GM18909 (cell line): ENCODE measurements at regions not wholly inside any gene's neighbourhood (a gene's known extent, or its start where the extent isn't known, plus 50 kb on each side); places are given as distances from the start of the nearest gene placed in this dataset.

Experiments
- ATAC-seq: cut with Tn5 transposase; IDR thresholded peaks from one replicate; pipeline ENCODE4 v1.9.1; 2021; ENCODE audit warnings: mild to moderate bottlenecking; ENCODE audit not compliant: unreplicated experiment, poor library complexity

DNA sequence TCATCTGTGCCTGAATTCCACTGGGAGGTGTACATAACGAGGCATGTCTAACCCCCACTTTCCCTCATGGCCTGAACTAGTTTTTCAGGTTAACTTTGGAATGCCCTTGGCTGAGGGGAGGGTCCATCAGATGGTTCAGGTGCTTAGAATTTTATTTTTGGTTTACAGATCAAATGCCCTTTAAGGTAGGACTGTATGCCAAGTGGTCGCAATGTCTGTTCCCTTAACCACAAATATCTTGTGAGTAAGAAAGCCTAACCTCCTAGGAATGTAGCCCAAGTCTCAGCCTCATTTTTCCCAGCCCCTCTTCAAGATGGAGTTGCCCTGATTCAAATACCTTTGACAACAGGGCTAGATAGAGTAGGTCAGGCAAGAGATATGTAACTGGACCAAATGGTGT is 78.4 kb downstream of the RNASET2 start:
- no peak for ATAC-seq

GRCh38 chr6:166877349-166877748 is 79.0 kb downstream of the RNASET2 start:
- ATAC-seq: no peak

DNA sequence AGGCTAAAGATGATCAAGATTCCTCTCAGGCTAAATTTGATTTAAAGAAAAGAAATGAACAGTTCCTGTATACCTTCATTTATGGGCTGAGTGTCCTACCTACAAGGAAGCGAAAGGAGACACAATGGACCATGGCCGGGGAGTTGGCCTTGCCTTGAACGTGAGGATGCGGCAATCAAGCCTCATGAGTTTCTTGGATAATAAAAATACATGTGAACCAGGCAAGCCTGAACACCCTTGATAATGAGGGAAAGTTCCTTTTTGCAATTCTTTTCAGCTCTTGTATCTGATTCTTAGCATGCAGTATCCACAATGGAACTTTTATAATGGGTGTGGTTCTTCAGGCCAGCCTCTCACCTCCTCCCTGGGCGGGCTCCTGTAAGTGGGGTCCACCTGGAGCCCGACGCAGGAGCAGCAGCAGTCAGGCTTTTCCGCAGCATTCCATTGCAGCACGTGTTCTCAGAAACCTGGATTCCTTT is 83.8 kb downstream of the RNASET2 start:
- ATAC-seq: no peak

DNA sequence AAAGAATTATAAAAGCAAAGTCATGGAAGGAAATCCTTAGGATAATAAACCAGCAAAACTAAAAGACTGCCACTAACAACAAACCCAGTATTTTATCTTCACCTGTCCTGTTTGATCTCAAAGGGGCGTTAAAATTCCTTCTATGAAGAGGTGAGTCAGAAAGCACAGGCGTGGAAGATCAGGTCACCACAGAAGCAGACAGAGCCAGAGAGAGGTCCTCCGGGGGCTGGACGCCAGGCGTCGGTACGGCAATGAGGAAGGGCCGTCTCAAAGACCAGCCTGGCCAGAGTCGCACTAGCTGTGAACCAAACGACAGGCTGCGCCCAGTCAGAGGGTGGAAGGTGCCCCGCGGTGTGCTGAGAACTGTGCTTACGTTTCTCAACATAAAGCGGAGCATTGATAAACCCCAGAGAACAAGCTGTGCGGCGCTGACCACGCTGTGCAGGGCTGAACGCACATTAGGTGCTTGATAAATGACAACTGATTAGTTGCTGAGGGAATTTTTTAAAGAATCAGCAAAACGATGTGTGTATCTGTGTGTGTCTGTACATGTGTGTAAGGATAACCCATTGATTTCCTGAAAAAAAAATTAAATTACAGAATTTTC is 85.6 kb downstream of the RNASET2 start:
- ATAC-seq: no peak

- no peak for ATAC-seq
Measured at GRCh38 chr6:166866839-166867637, 89.3 kb downstream of the RNASET2 start.

- ATAC-seq: no peak
Measured at GRCh38 chr6:166864333-166864732, 92.0 kb downstream of the RNASET2 start.

DNA sequence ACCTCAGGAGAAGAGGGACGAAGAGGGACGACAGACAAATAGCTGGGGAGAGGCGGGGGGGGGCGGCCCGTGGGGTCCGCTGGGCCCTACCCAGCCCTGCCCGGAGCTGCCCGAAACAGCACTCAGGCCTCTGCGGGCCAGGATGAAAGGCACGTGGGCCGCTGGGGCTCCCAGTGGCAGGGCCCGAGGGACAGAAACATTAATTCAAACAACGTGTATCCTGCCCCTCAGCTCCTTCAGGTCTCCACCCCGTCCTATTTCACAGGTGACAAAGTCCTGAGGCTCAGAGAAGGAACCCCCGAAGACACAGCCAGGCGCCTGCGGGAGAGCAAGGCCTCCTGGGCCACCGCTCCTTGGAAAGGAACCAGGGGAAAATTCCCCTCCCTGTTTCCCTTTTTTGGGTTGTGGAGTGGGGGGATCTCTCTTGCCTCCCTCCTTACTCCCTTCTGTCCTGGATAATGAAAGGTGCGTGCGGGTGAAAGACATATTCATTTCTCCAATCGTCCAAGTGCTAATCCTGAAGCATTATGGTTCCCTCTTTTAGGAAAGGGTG is 93.3 kb downstream of the RNASET2 start:
- peak; percentile 19 for ATAC-seq

DNA sequence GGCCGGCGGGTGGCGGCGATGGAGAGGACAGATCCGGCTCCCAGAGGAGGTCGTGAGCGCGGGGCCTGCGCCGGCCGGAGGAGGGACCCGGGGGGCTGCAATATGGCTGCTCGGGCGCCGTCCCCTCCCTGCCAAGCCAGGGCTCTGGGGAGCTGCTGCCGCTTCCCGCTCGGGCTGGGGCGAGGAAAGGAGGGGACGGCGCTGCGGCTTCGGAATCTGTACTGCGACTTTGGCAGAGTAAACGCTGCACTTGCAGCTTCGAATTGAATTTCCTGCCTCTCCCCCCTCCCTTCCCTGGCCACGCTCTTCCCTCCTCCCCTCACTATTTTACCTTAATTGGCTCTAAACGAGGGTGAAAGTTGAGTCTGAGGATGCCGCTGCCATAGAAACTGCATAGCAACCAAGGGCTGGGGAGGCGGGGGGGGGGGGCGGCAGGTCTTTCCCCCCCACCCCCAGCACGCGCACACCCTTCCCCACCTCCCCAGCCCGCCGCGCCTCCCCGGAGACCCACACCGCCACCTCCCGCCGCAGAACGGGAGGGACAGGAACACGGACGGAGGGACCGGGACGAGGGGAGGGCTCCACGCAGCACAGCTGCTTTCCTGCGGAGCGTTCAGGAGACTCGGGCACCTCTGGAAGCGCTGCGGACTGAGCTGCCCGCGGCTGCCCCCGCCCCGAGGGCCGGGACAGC is 93.9 kb downstream of the RNASET2 start:
- ATAC-seq: peak; percentile 62

GRCh38 chr6:166861961-166862286 is 94.4 kb downstream of the RNASET2 start:
- ATAC-seq: no peak

GRCh38 chr6:166861304-166861703 is 95.0 kb downstream of the RNASET2 start:
- no peak for ATAC-seq

GRCh38 chr6:166860392-166860791 is 96.0 kb downstream of the RNASET2 start:
- ATAC-seq: no peak

- ATAC-seq: no peak
Measured at GRCh38 chr6:166855416-166855815, 100.9 kb downstream of the RNASET2 start.

DNA sequence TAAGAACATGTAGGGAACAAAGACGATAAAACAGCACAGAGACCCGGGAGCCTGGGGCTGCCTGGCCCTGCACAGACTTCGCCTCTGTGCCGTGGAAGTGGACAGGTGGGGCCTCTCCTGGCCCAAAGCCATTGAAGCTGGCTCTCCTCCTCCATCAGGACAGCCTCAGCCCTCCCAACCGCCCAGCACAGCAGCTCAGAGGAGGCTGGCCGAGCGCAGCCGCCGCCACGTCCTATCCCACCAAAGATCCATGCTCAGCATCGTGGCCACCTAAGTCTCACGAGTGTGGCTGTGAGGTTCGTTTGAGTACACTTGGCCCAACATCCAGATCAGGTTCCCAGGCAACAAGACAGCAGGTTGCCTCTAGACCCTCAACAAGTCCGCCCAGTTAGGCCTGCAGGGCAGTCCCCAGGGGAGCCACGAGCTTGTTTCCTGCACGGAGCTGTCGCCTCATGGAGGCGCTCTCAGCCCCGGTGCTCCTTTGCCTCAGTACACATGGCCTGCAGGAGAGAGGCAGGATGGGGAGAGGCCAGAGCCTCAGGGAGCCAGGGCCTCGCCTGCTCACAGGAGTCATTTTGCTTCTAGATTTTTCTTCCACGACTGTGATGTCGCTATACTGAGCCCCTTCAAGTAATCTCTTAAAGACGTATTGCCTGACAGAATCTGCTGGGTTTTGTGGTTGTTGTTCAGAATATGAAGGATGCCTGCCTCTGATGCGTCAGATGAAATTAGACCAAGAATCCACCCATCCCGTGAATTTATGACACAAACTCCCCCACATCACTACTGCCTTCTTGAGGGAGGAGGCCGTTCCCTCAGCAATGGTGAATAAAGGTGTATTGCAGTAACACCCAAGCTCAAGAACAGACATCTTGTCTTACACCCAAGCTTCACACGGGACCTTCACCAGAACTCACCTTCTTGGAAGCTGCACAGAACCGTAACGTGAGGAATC is 102.7 kb downstream of the RNASET2 start:
- ATAC-seq: no peak

- no peak for ATAC-seq
Measured at GRCh38 chr6:166852451-166852975, 103.8 kb downstream of the RNASET2 start.

GRCh38 chr6:166851911-166852310 is 104.4 kb downstream of the RNASET2 start:
- no peak for ATAC-seq

- ATAC-seq: no peak
Measured at GRCh38 chr6:166851426-166851825, 104.9 kb downstream of the RNASET2 start.

- no peak for ATAC-seq
Measured at GRCh38 chr6:166850677-166851076, 105.7 kb downstream of the RNASET2 start.

DNA sequence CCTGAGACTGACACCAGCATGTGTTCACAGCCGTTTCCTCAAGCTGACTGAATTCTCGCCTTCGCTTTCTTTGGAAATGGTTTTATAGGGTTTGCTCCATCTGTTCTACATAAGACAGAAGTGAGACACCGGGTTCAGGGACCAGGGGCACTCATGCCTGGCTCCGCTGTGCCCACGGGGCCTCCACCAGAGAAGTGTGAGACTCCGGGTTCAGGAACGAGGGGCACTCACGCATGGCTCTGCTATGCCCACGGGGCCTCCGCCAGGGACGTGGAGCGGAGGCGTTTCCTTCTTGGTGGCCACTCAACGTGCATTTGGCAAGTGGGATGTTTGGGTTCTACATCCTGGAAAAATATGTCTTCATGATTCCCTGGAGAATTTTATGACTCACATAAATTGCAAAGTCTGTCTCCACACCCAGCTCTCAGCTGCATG is 106.6 kb downstream of the RNASET2 start:
- no peak for ATAC-seq

GRCh38 chr6:166848979-166849748 is 107.2 kb downstream of the RNASET2 start:
- ATAC-seq: no peak
